ENCODE measurements at regions not wholly inside any gene's neighbourhood (a gene's known extent, or its start where the extent isn't known, plus 50 kb on each side); places are given as distances from the start of the nearest gene placed in this dataset.

GRCh38 chr19:30783212-30783611, 411.0 kb downstream of the ZNF536 start:
- Histone ChIP-seq H3K27ac (no peak overlapping the region), H3K9me3 (no peaks in the 10 kb centered on the region), H3K27me3 (no peaks in the 10 kb centered on the region), H3K4me3 (no peak overlapping the region), H3K36me3 (no peaks in the 10 kb centered on the region), H3K4me1 (no peaks in the 10 kb centered on the region)
- TF ChIP-seq CTCF (IDR thresholded peaks at IDR 0.05) (no peak), POLR2A (IDR thresholded peaks at IDR 0.05) (no peak)
- DNase-seq: no peak
- intact Hi-C loops (cut with DNase I): no loop called here
- WGBS, 2 donors: 67 to 76% methylated on average over 3 of the region's 3 CpGs

GRCh38 chr19:30781519-30781918, 409.3 kb downstream of the ZNF536 start:
- Histone ChIP-seq H3K9me3 (no peaks in the 10 kb centered on the region), H3K36me3 (no peaks in the 10 kb centered on the region), H3K4me1 (no peaks in the 10 kb centered on the region), H3K27ac (no peak overlapping the region), H3K4me3 (no peak overlapping the region), H3K27me3 (no peaks in the 10 kb centered on the region)
- WGBS, 2 donors: 56 to 57% methylated on average over 2 to 7 of the region's 10 CpGs
- no peak for DNase-seq
- intact Hi-C loops (cut with DNase I): no loop called here
- TF ChIP-seq POLR2A (IDR thresholded peaks at IDR 0.05): no peak
- no peak for TF ChIP-seq CTCF (IDR thresholded peaks at IDR 0.05)

GRCh38 chr19:30781047-30781446, 408.9 kb downstream of the ZNF536 start:
- TF ChIP-seq POLR2A (IDR thresholded peaks at IDR 0.05): no peak
- no peak for TF ChIP-seq CTCF (IDR thresholded peaks at IDR 0.05)
- no peaks in the 10 kb centered on the region for H3K9me3 ChIP-seq
- no peaks in the 10 kb centered on the region for H3K27me3 ChIP-seq
- no peak for DNase-seq
- H3K27ac ChIP-seq: no peak overlapping the region
- H3K4me3 ChIP-seq: no peak overlapping the region
- WGBS, 2 donors: 83 to 100% methylated on average over 1 to 2 of the region's 2 CpGs
- no peaks in the 10 kb centered on the region for H3K4me1 ChIP-seq
- no peaks in the 10 kb centered on the region for H3K36me3 ChIP-seq
- intact Hi-C loops (cut with DNase I): no loop called here

- Histone ChIP-seq H3K4me3 (no peak overlapping the region), H3K36me3 (no peaks in the 10 kb centered on the region), H3K9me3 (no peaks in the 10 kb centered on the region), H3K4me1 (no peaks in the 10 kb centered on the region), H3K27ac (no peak overlapping the region), H3K27me3 (no peaks in the 10 kb centered on the region)
- TF ChIP-seq POLR2A (IDR thresholded peaks at IDR 0.05) (no peak), CTCF (IDR thresholded peaks at IDR 0.05) (no peak)
- intact Hi-C loops (cut with DNase I): no loop called here
- WGBS, 2 donors: 37 to 57% methylated on average over 1 to 2 of the region's 2 CpGs
- DNase-seq: no peak
These were observed 408.3 kb downstream of the ZNF536 start for GRCh38 chr19:30780456-30780855.

GRCh38 chr19:30780032-30780431, 407.8 kb downstream of the ZNF536 start:
- WGBS, 2 donors: 45% methylated on average over 6 of the region's 6 CpGs
- intact Hi-C loops (cut with DNase I): no loop called here

More at GRCh38 chr19:30780032-30780431, 407.8 kb downstream of the ZNF536 start:
- no peak overlapping the region for H3K4me3 ChIP-seq
- TF ChIP-seq CTCF (IDR thresholded peaks at IDR 0.05) (no peak), POLR2A (IDR thresholded peaks at IDR 0.05) (no peak)
- no peaks in the 10 kb centered on the region for H3K27me3 ChIP-seq
- DNase-seq: no peak
- no peaks in the 10 kb centered on the region for H3K4me1 ChIP-seq
- H3K36me3 ChIP-seq: no peaks in the 10 kb centered on the region
- no peak overlapping the region for H3K27ac ChIP-seq
- H3K9me3 ChIP-seq: no peaks in the 10 kb centered on the region
